ENCODE measurements at regions not wholly inside any gene's neighbourhood (a gene's known extent, or its start where the extent isn't known, plus 50 kb on each side); places are given as distances from the start of the nearest gene placed in this dataset.
A peak's percentile ranks its signal among the peaks of the same experiment; 100 is the strongest.

- no peak for DNase-seq (ENCODE audit: low spot score)
Measured at GRCh38 chr11:32317643-32318042, 117.7 kb downstream of the WT1 start.

GRCh38 chr11:32318071-32319055, 117.0 kb downstream of the WT1 start:
- no peak for DNase-seq (ENCODE audit: low spot score)

- DNase-seq (ENCODE audit: low spot score) = no peak
Measured at GRCh38 chr11:32323814-32324130, 111.6 kb downstream of the WT1 start.

- no peak for DNase-seq (ENCODE audit: low spot score)
Measured at GRCh38 chr11:32325187-32325586, 110.2 kb downstream of the WT1 start.

- DNase-seq (ENCODE audit: low spot score) = no peak
Measured at GRCh38 chr11:32325725-32326124, 109.6 kb downstream of the WT1 start.

- no peak for DNase-seq (ENCODE audit: low spot score)
Measured at GRCh38 chr11:32326522-32326921, 108.8 kb downstream of the WT1 start.

GRCh38 chr11:32328392-32328791, 106.9 kb downstream of the WT1 start:
- DNase-seq (ENCODE audit: low spot score) = no peak

GRCh38 chr11:32331098-32331497, 104.2 kb downstream of the WT1 start:
- no peak for DNase-seq (ENCODE audit: low spot score)

- DNase-seq (ENCODE audit: low spot score) = no peak
Measured at GRCh38 chr11:32331792-32332191, 103.5 kb downstream of the WT1 start.

GRCh38 chr11:32332990-32333319, 102.4 kb downstream of the WT1 start:
- no peak for DNase-seq (ENCODE audit: low spot score)

GRCh38 chr11:32333320-32333991, 101.9 kb downstream of the WT1 start:
- peak; percentile 50 for DNase-seq (ENCODE audit: low spot score)

- no peak for DNase-seq (ENCODE audit: low spot score)
Measured at GRCh38 chr11:32334822-32335221, 100.5 kb downstream of the WT1 start.
